ENCODE measurements at regions not wholly inside any gene's neighbourhood (a gene's known extent, or its start where the extent isn't known, plus 50 kb on each side); places are given as distances from the start of the nearest gene placed in this dataset.

DNA sequence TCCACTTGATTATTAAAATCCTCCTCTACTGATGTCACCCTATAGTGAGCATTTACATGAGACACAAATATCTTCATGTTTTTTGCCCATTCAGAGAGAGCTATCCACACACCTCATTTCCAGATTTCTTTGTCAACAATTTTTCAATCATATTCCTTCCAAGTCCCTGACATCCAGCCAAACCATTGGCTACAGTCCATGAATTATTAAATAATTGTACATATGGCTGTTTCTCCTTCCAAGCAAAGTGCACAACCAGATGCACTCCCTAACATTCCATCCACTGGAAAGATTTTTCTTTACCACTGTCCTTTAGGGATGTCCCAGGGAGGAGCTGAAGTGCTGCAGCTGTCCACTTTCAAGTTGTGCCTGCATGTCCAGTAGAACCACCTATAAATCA, 328.0 kb upstream of the MDFIC2 start:
- TF ChIP-seq CTCF (IDR thresholded peaks at IDR 0.05), result no peak
- TF ChIP-seq EP300 (IDR thresholded peaks at IDR 0.05), result no peak

Data from stomach (tissue), 4 donors.